GM21737 (cell line): ENCODE measurements at regions not wholly inside any gene's neighbourhood (a gene's known extent, or its start where the extent isn't known, plus 50 kb on each side); places are given as distances from the start of the nearest gene placed in this dataset.

Experiments used
- ATAC-seq: cut with Tn5 transposase; IDR thresholded peaks from one replicate; pipeline ENCODE4 v1.9.1; 2021; ENCODE audit warnings: mild to moderate bottlenecking, moderate library complexity; ENCODE audit not compliant: unreplicated experiment

DNA sequence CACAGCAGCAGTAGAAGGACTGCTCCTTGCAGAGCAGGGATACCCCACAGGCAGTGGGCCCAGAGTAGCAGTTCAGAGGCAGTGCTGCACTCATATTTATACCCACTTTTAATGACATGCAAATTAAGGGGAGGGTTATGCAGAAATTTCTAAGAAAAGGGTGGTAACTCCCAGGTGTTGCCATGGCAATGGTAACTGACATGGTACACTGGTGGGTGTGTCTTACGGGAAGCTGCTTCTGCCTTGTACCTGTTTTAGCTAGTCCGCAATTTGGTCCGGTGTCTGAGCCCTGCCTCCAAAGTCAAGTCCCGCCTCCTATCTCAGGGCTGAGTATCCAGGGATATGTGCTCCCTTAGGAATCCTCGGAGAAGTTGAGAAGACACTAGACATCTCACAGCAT, 79.2 kb upstream of the UQCRFS1 start:
- no peak for ATAC-seq

DNA sequence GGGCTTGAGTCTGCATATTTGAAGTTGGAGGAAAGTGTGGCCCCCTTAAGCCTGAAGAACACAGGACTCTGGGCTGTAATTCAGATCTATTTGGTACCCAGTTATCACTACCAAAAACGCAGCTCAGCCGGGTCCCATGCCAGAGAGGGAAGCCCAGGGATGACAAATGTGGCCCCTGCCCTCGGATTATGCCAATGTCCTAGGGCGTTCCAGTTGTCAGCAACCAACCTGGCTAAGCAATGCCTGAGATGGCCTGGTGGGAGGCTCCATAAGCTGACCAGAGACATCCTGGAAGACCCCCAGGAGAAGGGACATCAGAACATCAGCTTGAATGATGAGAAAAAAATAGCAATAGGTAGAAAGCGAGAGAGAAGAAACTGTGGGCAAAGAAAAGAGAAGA, 79.6 kb upstream of the UQCRFS1 start:
- no peak for ATAC-seq

DNA sequence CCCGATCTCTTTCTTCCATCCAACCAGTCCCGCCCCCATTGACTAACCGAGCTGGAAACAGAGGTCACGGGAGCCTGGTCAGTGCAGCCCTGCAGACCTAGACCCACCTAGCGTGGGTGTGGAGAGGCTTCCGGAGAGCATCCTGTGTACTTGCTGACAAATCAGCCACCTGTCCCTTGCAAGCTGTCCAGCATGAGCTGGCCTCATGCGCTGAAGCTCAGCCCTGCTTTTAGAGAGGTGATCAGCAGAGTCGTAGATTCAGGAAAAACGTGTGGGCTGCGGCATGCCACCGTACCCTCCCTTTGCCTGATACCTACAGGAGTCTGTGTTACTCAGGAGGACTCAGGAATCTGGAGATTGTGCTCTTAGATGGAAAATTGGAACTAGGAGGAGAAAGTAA, 80.3 kb upstream of the UQCRFS1 start:
- no peak for ATAC-seq

DNA sequence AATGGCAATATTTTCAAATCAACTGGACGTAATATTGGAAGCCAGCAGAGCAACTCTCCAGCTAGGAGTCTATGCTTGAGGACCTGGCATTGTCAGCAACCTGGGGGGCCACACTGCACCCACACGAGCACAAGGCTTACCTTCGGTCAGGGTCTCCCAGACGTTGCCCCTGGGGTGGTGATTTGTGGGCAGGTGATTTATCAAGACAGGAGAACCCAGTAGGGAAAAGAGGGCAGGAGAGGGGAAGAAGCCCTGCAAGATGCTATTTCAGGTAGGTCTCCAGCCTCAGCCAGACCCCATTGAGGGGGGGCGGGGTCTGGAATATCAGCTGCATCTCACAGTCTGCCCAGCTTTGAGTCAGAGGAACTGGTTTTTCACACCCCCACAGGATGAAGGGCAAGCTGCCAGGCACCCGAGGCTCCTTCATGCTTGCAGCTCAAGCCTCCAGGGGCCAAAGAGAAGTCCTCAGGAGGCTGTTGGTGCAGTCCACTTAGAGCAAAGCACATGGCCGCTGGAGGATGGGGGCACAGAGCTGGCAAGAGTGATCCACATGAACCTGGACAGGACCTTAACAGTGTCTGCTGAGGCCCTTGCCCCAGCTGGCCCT, 80.9 kb upstream of the UQCRFS1 start:
- ATAC-seq, result no peak

DNA sequence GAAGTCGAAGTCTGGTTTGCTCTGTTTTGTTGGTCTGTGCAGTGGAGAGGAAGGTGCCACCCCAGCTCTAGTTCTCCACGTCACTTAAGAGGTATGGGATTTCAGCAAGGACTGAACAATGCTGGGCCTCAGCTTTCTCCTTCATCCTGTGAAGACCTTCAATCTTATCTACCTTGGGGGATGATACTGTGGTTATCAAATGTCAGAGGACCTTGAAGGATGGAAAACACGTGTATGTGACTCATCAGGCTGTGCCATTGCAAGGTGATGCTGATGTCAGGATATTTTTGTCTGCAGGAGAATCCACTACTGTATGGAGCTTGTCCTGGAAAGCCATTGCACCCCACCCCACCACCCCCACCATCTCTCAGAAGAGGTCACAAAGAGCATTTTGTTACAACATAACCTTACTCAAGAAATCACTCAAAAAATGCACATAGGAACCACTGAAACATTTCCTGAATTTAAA, 81.4 kb upstream of the UQCRFS1 start:
- ATAC-seq, result no peak

DNA sequence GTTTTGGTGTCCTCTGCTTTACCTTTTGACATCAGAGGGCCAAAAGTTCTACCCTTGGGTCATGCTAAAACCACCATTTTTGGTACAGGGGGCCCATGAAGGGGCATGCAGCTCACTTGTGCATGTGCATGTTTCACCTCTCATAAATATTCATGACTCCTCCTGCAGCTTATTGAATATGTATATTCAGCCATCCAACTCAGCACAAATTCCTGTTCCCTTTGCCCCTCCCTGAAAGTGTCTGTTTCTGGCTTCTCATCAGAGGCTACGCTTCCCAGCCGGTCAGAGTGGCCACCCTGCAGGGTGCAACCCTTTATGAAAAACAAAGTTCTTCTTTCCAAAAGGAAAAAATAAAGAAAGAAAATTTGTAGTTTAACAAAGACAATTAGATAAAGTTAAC, 82.3 kb upstream of the UQCRFS1 start:
- ATAC-seq, result no peak

DNA sequence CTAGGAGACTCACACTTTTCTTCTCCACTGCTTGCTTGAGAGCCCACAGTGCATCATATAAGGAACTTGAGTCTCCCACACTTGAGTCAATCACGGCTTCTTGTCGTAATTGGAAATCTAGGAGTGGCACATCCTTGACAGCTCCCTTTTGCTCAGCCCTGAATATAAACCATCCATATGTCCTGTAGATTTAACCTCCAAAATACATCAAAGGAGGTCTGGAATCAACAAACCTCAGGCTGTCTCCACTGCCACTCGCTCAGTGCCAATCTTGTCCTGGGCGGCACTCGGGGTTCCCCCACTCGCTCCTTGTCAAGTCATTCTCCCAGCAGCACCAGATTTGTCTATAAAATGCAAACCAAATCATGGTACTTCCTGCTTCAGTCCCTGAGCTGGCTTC, 84.4 kb upstream of the UQCRFS1 start:
- ATAC-seq, result no peak

DNA sequence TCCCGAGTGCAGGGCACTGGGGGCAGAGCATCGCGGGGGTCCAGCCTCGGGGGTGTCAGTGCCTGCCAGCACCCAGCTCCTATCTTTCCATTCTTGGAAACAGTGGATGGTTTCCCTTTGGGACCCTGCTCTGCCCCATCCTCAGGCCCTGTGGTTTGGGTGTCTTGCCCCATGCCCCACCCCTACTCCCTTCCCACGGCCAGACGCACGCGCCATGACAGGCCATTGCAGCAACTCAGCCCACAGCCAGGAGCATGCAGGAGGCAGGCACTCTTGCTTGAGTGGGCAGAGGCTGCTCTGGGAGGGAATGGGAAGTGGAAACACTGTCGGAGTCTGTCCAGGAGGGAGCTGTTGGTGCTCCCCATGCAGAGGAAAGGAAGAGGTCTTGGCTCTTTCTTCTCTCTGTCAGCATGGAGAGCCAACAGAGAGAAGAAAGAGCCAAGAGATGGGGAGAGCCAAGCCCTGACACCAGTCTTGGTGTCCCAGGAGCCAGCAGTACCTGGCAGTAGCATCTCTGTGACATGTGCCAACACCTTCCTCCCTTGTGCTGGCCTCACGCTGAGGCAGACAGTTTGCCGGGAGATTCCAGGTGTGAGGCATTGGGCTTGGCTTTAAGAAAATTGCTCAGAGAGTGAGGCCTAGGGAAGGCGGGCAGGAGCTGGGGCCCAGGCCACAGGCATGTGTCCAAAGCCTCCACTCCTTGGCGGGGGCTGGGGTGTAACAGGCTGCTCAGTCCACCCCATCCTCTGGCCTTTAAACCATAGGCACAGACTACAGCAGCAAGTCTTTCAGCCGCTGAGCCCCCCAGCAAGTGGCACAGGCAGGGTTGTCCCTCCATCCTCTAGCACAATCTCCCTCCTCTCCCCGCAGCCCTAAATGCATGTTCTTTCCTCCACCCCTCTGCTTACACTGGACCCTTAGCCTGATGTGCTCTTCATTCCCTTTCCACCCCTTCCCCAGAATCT, 86.7 kb upstream of the UQCRFS1 start:
- no peak for ATAC-seq

DNA sequence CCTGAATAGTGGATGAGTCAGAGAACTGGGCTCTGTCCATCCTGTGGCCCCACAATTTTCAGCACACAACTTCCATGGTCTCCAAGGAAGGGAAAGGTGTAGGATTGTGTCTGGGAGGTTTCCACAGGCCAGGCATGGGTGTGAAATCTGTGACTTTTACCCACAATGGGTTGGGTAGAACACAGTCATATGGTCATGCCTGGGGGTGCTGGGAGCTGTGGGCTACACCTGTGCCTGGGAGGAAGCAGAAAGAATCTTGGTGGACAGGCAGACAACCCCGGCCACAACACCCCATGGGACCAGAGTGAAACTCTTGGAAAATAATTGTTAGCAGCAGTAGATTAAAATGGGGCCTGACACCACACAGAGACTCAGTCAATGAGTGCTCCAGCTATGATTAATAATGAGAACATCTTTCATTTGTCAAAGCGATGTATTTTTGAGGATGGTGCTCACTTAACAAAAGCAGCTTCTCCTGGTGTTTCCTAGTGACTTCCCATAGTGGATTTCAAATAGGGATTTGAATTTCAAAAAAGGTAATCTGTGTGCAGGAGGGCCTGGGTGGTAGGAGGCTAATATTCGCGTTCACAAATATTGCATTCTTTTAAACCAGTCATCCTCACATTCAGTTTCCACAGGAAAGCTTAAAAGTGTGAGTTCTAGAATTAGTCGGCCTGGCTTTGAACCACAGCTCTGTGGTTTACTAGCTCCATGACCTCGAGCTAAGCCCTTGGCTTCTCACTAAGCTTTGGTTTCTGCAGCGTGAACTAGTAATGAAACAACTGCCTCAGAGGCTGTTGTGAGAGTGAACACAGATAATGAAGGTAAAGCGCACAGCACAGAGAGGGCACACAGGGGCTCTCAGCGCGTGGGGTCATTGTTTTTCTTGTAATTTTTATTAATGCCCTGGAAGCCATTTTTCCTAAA, 89.3 kb upstream of the UQCRFS1 start:
- no peak for ATAC-seq

DNA sequence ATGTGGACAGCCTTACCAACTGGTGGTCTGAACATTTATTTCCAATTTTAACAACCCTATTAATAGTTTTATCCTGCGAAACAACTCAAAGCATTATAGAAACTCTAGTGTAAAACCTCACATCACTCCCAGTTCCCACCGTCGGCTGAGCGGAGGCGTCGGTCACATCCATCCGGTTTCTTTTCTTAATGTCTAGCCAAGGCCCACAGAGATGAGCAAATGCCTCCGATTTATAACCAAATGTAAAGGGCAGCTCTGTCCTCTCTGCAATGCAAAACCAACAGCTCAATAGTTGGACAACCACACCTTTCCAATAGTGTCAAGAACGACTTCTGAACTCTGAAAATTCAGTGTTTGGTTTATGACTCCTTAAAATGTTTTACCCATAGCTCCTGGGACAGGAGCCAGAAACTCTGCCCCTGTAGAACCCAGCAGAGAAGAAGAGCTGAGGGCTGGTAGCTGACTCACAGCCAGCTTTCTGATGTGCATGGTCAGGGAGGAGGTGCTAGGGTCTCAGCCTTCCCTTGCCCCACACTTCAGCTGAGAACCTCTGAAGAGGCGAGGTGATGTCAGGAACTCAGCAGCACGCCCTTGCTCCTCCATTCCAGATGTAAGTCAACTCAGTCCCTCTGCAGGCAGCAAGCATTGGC, 90.2 kb upstream of the UQCRFS1 start:
- no peak for ATAC-seq

DNA sequence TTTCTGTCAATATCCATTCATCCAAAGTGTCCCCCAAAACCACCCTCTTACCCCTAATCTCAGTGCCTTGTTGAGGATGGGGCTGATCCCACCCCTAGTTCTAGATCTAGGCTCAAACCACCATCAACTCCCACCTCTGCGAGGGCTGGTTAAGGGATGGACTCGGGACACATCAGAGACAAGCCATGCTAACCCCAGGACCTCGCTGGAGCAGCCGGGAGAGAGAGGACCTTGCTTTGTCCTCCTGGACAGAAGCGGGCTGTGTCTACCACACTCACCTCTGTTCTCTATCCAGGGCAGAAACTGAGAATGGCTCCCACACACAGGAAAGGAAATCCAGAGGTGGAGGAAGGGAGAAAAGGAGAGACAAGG, 90.8 kb upstream of the UQCRFS1 start:
- ATAC-seq, result no peak

DNA sequence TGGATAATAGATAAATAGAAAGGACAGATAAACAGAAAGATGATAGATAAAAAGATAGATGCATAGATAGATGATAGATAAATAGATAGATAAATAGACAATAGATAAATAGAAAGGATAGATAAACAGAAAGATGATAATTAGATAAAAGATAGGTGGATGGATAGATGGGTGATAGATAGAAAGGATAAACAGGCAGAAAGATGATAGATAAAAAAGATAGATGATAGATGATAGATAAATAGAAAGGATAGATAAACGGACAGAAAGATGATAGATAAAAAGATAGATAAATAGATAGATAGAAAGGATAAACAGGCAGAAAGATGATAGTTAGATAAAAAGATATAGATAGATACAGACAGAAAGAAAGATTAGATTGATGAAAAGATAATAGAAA, 92.3 kb upstream of the UQCRFS1 start:
- no peak for ATAC-seq

DNA sequence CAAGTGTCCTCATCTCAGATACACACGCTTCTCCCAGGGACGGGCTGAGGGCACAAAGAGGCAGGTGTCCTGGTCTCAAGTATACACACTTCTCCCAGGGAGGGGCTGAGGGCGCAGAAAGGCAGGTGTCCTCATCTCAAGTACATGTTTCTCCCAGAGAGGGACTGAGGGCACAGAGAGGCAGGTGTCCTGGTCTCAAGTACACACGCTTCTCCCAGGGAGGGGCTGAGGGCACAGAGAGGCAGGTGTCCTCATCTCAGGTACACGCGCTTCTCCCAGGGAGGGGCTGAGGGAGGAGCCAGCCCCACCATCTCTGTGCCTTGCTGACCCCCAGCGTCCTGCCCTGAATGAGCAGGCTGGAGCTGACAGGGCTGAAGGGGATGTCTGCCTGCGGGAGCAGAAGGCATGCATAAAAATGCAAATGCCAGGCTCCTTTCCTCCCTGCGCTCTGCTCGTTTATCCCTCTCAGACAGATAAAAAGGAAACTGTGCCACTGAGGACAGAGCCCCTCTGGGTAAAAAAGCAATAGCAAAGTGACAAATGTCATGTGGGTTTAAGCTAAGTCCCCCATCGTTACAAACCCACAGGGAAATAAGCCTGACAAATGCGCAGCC, 96.1 kb upstream of the UQCRFS1 start:
- ATAC-seq, result no peak

DNA sequence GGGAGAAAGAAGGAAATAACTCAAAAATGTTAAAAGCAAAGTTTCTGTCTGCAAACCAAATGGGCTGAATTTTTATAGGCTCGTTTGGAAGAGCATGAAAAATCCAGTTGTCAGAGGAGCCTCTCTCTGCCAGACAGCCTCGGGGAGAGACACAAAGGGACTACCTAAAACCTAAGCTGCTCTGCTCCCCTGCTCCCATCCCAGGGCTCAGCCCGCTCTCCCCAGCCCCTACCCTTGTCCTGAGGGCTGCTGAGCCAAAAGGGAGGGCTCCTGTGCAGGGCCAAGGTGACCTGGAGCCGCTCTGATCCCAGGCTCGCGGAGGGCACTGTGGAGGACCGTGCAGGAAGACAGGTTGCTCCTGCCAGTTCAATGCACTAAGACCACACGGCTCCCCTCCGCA, 96.7 kb upstream of the UQCRFS1 start:
- ATAC-seq, result no peak

DNA sequence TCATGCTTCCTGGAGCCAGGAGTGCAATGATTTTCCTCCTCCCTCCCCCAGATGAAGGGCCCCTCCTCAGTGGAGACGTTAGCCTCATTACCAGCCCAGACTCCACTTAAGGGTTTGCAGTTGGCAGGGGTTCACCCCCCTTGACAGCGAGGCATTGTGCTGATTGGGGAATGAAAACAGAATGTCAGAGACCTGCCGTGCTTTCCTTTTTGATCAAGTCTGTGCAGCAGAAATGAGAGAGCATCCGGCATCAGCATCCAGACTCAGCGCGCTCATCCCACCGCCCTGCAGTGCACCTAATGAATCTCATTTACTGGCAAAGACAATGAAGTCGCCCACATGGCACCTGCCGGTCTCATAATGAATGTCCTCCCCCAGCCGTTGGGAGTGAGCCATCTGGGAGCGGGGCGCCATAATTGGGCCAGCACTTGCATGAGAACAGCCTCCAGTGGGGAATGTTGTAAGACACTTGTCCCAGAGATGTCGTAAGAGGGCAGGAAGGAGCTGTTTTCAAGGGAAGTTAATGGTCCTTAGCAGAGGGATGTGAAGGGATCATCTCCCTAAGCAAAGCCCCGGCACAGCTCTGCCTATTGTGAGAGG, 98.3 kb upstream of the UQCRFS1 start:
- no peak for ATAC-seq

DNA sequence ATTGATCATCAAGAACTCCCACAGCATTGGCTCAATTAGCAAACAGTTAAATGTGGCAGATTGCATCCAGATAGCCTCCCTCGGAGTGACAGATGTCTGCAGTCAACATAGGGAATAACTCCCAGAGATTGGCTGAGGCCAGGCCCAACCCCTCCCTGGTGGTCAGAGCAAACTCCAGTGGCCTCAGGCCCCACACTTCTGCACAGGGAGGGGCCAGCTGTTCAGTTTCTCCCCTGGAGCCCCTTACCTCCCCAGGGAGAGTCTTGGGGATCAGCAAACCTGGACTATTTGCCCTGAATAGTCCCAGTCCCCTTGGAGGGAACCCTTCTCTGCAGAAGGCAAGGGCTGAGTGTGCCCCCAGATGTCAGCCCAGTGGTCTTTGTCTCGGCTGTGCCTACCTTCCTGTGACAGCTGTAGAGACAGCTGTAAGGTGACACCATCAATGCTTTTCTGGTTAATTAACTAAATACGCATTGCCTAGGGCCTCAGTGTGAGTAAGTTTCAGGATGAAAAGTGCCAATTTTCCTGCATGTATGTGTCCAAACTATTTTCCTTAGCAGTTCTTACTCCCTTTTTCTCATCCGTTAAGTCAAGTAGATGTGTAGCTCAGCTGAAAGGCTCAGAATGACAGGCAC, 102.7 kb upstream of the UQCRFS1 start:
- ATAC-seq, result no peak

DNA sequence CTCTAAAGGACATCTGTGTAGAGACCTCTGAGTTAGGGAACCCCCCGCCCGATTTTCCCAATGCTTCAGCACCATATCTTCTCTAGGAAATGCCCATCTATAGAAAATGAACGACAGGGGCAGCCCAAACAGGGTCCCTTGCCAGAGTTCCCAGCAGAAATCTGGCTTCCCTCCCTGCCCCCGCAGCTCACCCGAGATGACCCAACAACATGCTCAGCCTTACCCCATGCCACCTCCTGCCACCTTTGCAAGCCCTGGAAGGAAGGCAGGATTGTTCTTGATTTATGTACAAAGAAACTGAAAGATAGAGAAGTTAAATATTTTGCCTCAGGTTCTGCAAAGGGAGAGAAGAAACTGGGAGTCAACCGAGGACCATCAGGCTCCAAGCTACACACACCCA, 105.6 kb upstream of the UQCRFS1 start:
- ATAC-seq, result no peak

DNA sequence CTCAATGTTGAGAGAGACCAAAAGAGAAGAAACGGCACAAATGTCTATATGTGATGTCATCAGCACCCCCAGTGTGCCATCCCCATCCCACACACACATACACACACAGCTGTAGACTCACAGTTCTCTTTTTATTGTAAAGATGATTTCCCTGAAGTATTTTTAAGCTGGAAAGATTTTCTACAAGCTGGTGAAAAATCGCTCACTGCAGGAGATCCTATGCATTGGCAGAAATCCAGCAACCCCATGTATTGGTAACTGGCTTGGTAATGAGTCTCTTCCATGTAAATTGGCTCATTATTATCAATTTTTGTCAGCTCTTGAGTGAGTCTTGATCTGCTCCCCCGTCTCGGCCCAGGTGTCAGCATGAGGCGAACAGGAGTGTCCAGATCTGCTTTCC, 107.1 kb upstream of the UQCRFS1 start:
- no peak for ATAC-seq

DNA sequence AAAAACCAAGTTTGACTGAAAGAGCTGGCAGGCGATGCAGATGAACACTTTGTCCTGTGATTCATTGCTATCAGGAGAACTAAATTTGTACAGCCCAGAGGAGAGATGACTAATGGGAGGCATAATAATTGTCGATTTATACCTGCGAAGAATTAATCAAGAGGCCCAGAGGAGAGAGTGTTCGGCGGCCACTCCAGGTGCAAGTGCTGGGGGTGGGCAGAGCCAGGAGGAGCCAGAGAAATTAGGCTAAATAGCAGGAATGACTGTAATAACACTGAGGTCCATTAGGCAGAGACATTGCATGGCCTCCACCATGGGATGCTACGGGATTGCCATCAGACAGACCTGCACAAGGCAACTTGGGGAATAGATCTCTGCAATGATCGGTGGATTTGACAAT, 107.7 kb upstream of the UQCRFS1 start:
- no peak for ATAC-seq

DNA sequence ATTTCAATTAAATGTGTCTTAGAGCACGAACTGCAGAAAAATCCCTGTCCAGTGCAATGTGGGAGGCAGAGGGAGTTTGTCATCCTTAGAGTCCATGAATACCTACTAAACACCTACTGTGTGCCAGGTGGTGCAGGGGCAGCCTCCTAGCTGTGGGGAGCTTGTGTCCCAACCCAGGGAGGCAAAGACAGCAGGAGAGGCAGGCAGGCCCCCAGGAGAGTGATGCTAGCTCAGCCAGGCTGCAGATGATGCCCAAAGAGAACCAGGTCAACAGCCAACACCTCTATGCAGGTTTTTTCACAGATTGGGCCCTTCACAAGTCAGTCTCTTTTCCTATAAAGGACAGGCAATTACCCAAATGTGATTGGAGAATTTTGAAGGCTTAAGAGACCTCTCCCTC, 108.2 kb upstream of the UQCRFS1 start:
- ATAC-seq, result no peak
